LNCaP clone FGC (cell line): ENCODE measurements at regions not wholly inside any gene's neighbourhood (a gene's known extent, or its start where the extent isn't known, plus 50 kb on each side); places are given as distances from the start of the nearest gene placed in this dataset.

Experiments used
- DNase-seq: peaks from one replicate; pipeline ENCODE4 v3.0.0-alpha.2; 2011; ENCODE audit warnings: low read depth
- H3K4me3 ChIP-seq: 2 replicates; pipeline ENCODE4 v1.5.1; 2011; ENCODE audit warnings: mild to moderate bottlenecking, low read depth, low read length, control low read depth
- CTCF ChIP-seq: IDR thresholded peaks from 2 replicates; pipeline ENCODE4 v1.5.1; 2012; ENCODE audit warnings: mild to moderate bottlenecking; ENCODE audit not compliant: control insufficient read depth, insufficient read depth; ENCODE audit errors: extremely low read depth

GRCh38 chr5:33180900-33181299, 259.9 kb upstream of the TARS1 start:
- DNase-seq, result peak; percentile 7
- no peak overlapping the region for H3K4me3 ChIP-seq
- TF ChIP-seq CTCF, result peak; percentile 60

- DNase-seq, result no peak
- TF ChIP-seq CTCF, result no peak
- no peak overlapping the region for H3K4me3 ChIP-seq
Observed at GRCh38 chr5:33182986-33183385, 257.8 kb upstream of the TARS1 start.

- no peak for TF ChIP-seq CTCF
- DNase-seq, result no peak
- H3K4me3 ChIP-seq, result no peak overlapping the region
Observed at GRCh38 chr5:33184367-33184766, 256.4 kb upstream of the TARS1 start.

GRCh38 chr5:33188089-33188488, 252.7 kb upstream of the TARS1 start:
- no peak for DNase-seq
- H3K4me3 ChIP-seq, result no peak overlapping the region
- TF ChIP-seq CTCF, result no peak

GRCh38 chr5:33194914-33195313, 245.9 kb upstream of the TARS1 start:
- DNase-seq, result no peak
- TF ChIP-seq CTCF, result no peak

GRCh38 chr5:33195431-33196165, 245.2 kb upstream of the TARS1 start:
- H3K4me3 ChIP-seq, result no peak overlapping the region
- TF ChIP-seq CTCF, result no peak
- no peak for DNase-seq

More at GRCh38 chr5:33194914-33195313, 245.9 kb upstream of the TARS1 start:
- H3K4me3 ChIP-seq, result no peak overlapping the region

GRCh38 chr5:33198836-33199235, 241.9 kb upstream of the TARS1 start:
- H3K4me3 ChIP-seq, result no peak overlapping the region
- no peak for DNase-seq
- TF ChIP-seq CTCF, result no peak
